K562 (cell line): ENCODE measurements at regions not wholly inside any gene's neighbourhood (a gene's known extent, or its start where the extent isn't known, plus 50 kb on each side); places are given as distances from the start of the nearest gene placed in this dataset.

Source experiments
- ATAC-seq: fragments of 200-7000 bp; cut with Tn5 transposase; 3 replicates; pipeline ENCODE4 v1.9.1; 2020; ENCODE audit warnings: moderate library complexity
- BruUV-seq: library from RNA; stranded (reverse); fragments of 400-500 nt; replicated peaks from 2 replicates; lab custom pipeline; 2021; lab: Mats Ljungman, UMichigan
- CTCF ChIA-PET: fragments of 300-600 bp; formaldehyde crosslinking; extraction: SDS; loops from one replicate; lab custom pipeline; 2021; ENCODE audit warnings: low intra/inter-chr PET ratio; lab: Yijun Ruan, JAX
- POLR2A ChIA-PET: fragments of 300-600, 350-650 bp; sonication (Branson Sonifier 250); formaldehyde crosslinking; extraction: SDS; loops from one replicate; lab custom pipeline; 2021; ENCODE audit warnings: antibody characterized with exemption, inconsistent platforms; lab: Yijun Ruan, JAX
- DNase-seq, 4 experiments: peaks; one replicate each; pipeline versions ENCODE4 v3.0.0 to v3.0.0-alpha.2; 2011 to 2018; ENCODE audit warnings: low spot score in 3 of 4, mixed read lengths in 3 of 4; ENCODE audit errors: extremely low read depth in 1 of 4
- FAIRE-seq: peaks from 2 replicates; lab custom pipeline; 2011; peaks lifted over from hg19 to GRCh38; lab: Jason Lieb, UNC
- H2AFZ ChIP-seq: 2 replicates; pipeline ENCODE4 v1.6.0; 2011; ENCODE audit warnings: low read depth, low read length, control low read depth, inconsistent platforms
- H3K27ac ChIP-seq: fragments of 200-600 bp; 3 replicates; pipeline ENCODE4 v1.8.0; 2011; ENCODE audit warnings: low read depth, mild to moderate bottlenecking, control low read depth, inconsistent platforms, low read length, moderate library complexity, mixed read lengths; ENCODE audit errors: extremely low read depth
- H3K27me3 ChIP-seq, 2 experiments: fragments of 300-600 bp in 1 of 2; 2 replicates in 1 of 2; 3 replicates in 1 of 2; pipeline versions ENCODE4 v1.6.0 to v1.8.0; 2011; ENCODE audit warnings: inconsistent platforms in 2 of 2, low read length in 2 of 2, mild to moderate bottlenecking in 1 of 2, mixed read lengths in 1 of 2, moderate library complexity in 1 of 2; ENCODE audit not compliant: control insufficient read depth in 2 of 2, insufficient read depth in 2 of 2
- H3K36me3 ChIP-seq: fragments of 300-600 bp; 3 replicates; pipeline ENCODE4 v1.8.0; 2011; ENCODE audit warnings: mild to moderate bottlenecking, low read length, inconsistent platforms; ENCODE audit not compliant: control insufficient read depth, insufficient read depth
- H3K4me1 ChIP-seq, 2 experiments: fragments of 200-600 bp in 1 of 2; replicated peaks in 1 of 2; 2 replicates in 1 of 2; 3 replicates in 1 of 2; pipeline versions ENCODE4 v1.5.1 to v1.8.0; 2011; ENCODE audit warnings: inconsistent platforms in 2 of 2, low read length in 2 of 2, mild to moderate bottlenecking in 1 of 2, mixed read lengths in 1 of 2, moderate library complexity in 1 of 2; ENCODE audit not compliant: control insufficient read depth in 2 of 2, insufficient read depth in 2 of 2
- H3K4me2 ChIP-seq: 2 replicates; pipeline ENCODE4 v1.6.1; 2011; ENCODE audit warnings: low read length, control low read depth, inconsistent platforms, mixed read lengths; ENCODE audit not compliant: insufficient read depth
- H3K4me3 ChIP-seq: fragments of 200-600 bp; sonication (generic), shearing (Covaris generic); 2 replicates; pipeline ENCODE4 v1.5.1; 2016; ENCODE audit warnings: control low read depth, inconsistent platforms
- H3K79me2 ChIP-seq: fragments of 200-600 bp; 3 replicates; pipeline ENCODE4 v1.8.0; 2011; ENCODE audit warnings: low read length, inconsistent platforms; ENCODE audit not compliant: control insufficient read depth, insufficient read depth
- H3K9ac ChIP-seq, 2 experiments: 2 replicates each; pipeline versions ENCODE4 v1.6.0 to v1.6.1; 2011; ENCODE audit warnings: low read depth in 2 of 2, low read length in 2 of 2, control low read depth in 1 of 2, inconsistent platforms in 1 of 2, mild to moderate bottlenecking in 1 of 2, mixed read lengths in 1 of 2; ENCODE audit not compliant: insufficient read depth in 1 of 2
- H3K9me1 ChIP-seq: one replicate; pipeline ENCODE4 v1.6.0; 2011; ENCODE audit warnings: inconsistent platforms, mild to moderate bottlenecking, low read length, moderate library complexity; ENCODE audit not compliant: control insufficient read depth, insufficient read depth
- H3K9me3 ChIP-seq: replicated peaks from 2 replicates; pipeline ENCODE4 v1.5.1; 2011; ENCODE audit warnings: low read depth, low read length, inconsistent platforms; ENCODE audit not compliant: control insufficient read depth, insufficient read depth
- H4K20me1 ChIP-seq: replicated peaks from 2 replicates; pipeline ENCODE4 v1.6.1; 2011; ENCODE audit warnings: low read length, inconsistent platforms, mixed read lengths; ENCODE audit not compliant: control insufficient read depth, insufficient read depth
- CBFA2T2 ChIP-seq: fragments of 450-650 bp; conservative IDR thresholded peaks from 2 replicates; pipeline ENCODE4 v1.6.1; 2017; ENCODE audit warnings: mild to moderate bottlenecking
- CBFB ChIP-seq: sonication (generic); formaldehyde crosslinking; IDR thresholded peaks from 2 replicates; pipeline ENCODE4 v1.4.0; 2020; ENCODE audit warnings: mild to moderate bottlenecking, missing genetic modification reagents
- E2F8 ChIP-seq: fragments of 450-650 bp; IDR thresholded peaks from 2 replicates; pipeline ENCODE4 v1.7.1; 2018; ENCODE audit warnings: mild to moderate bottlenecking, low read depth; ENCODE audit not compliant: partially characterized antibody
- MCM3 ChIP-seq: fragments of 450-650 bp; IDR thresholded peaks from 2 replicates; pipeline ENCODE4 v1.6.1; 2016
- NFIC ChIP-seq: fragments of 450-650 bp; IDR thresholded peaks from 2 replicates; pipeline ENCODE4 v1.6.1; 2017; ENCODE audit warnings: mild to moderate bottlenecking, inconsistent platforms
- PTRF ChIP-seq: fragments of 450-650 bp; IDR thresholded peaks from 2 replicates; pipeline ENCODE4 v1.6.1; 2016; ENCODE audit warnings: mild to moderate bottlenecking, missing genetic modification characterization, missing compliant biosample characterization
- SAP30 ChIP-seq: fragments of 200-600 bp; sonication (generic); IDR thresholded peaks from 2 replicates; pipeline ENCODE4 v1.6.1; 2012; ENCODE audit warnings: borderline replicate concordance, low read depth, mild to moderate bottlenecking, moderate library complexity, low read length, control low read depth, inconsistent platforms; ENCODE audit not compliant: insufficient read depth, poor library complexity, severe bottlenecking
- ZNF3 ChIP-seq: fragments of 250-450 bp; sonication (Bioruptor Pico); IDR thresholded peaks from 2 replicates; pipeline ENCODE4 v1.5.0; 2021; ENCODE audit warnings: mild to moderate bottlenecking, moderate library complexity
- ZNF57 ChIP-seq: fragments of 450-650 bp; formaldehyde crosslinking; IDR thresholded peaks from 2 replicates; pipeline ENCODE4 v1.4.0; 2020; ENCODE audit warnings: mild to moderate bottlenecking, moderate library complexity
- WGBS: fragments of 100-300 bp; shearing (Covaris generic); methylation state at CpG from one replicate; pipeline ENCODE4 v1.1.6; 2016; ENCODE audit warnings: low coverage, mixed read lengths; ENCODE audit not compliant: insufficient coverage; ENCODE audit errors: missing lambda C conversion rate; 5-methylcytosine and 5-hydroxymethylcytosine counted together
- in situ Hi-C: fragments of 300-500 bp; cut with MboI; formaldehyde crosslinking; loops from 4 replicates; pipeline ENCODE4 v1.15.0; 2018; ENCODE audit warnings: inconsistent platforms, mixed read lengths
- intact Hi-C: fragments of 100-400 bp; cut with micrococcal nuclease; formaldehyde crosslinking; loops from 2 replicates; pipeline ENCODE4 v1.14.2; 2022
- TF ChIP-seq, protein P1 (sequence below): sonication (generic); formaldehyde crosslinking; IDR thresholded peaks from 2 replicates; pipeline ENCODE4 v1.8.1; 2023; ENCODE audit warnings: mild to moderate bottlenecking, missing genetic modification reagents

DNA sequence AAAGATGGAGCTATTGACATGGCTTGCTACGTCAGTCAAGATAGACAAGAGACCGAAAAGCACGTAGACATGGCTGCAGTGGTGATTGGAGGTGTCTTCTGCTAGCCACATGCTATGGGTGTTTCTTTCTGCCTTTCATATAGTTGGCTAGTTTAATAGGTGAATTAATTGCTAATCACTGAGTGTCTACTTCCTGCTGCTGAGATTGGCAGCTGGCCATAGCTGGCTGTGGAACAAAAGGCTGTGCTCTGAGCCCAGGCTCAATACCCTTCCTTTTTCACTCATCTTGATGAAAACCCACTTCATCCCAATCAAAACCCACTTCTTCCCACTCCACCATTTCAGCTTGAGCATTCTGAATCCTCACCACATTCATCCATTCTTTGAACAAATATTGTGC lies 221.4 kb upstream of the MAF start:
- WGBS = 59% methylated on average over 3 of the region's 3 CpGs
- CTCF ChIA-PET = no interaction called here
- no peak for FAIRE-seq

More for the DNA sequence above, 221.4 kb upstream of the MAF start:
- no TSS peak for BruUV-seq
- POLR2A ChIA-PET = interaction anchor here (0.6 kb wide), 1 partner anchor 24 kb away, joined by 3 read pairs; no protein-coding TSS in a partner anchor
- H3K4me1 ChIP-seq = no peaks in the 10 kb centered on the region
- no peak overlapping the region for H3K9ac ChIP-seq
- intact Hi-C loops (no loop called here), in situ Hi-C loops (no loop called here)
- H3K4me3 ChIP-seq = no peak overlapping the region
- DNase-seq (no peak), ATAC-seq (no peak)
- no peaks in the 10 kb centered on the region for H3K9me3 ChIP-seq
- H3K36me3 ChIP-seq = no peaks in the 10 kb centered on the region
- no peak overlapping the region for H2AFZ ChIP-seq
- H3K9me1 ChIP-seq = no peaks in the 10 kb centered on the region
- no peaks in the 10 kb centered on the region for H4K20me1 ChIP-seq
- no peak for TF ChIP-seq SAP30
- TF ChIP-seq NFIC = no peak
- TF ChIP-seq MCM3 = no peak
- no peak for TF ChIP-seq CBFA2T2
- no peak for TF ChIP-seq PTRF (tag)
- TF ChIP-seq ZNF3 (CRISPR knock-in tag) = no peak
- TF ChIP-seq E2F8 = no peak
- no peak for TF ChIP-seq CBFB (CRISPR knock-in tag)
- TF ChIP-seq ZNF57 (CRISPR knock-in tag) = no peak
- TF ChIP-seq, protein P1, sequence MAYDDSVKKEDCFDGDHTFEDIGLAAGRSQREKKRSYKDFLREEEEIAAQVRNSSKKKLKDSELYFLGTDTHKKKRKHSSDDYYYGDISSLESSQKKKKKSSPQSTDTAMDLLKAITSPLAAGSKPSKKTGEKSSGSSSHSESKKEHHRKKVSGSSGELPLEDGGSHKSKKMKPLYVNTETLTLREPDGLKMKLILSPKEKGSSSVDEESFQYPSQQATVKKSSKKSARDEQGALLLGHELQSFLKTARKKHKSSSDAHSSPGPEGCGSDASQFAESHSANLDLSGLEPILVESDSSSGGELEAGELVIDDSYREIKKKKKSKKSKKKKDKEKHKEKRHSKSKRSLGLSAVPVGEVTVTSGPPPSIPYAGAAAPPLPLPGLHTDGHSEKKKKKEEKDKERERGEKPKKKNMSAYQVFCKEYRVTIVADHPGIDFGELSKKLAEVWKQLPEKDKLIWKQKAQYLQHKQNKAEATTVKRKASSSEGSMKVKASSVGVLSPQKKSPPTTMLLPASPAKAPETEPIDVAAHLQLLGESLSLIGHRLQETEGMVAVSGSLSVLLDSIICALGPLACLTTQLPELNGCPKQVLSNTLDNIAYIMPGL = no peak
- no peak overlapping the region for H3K27ac ChIP-seq
- H3K79me2 ChIP-seq = no peaks in the 10 kb centered on the region
- H3K4me2 ChIP-seq = no peak overlapping the region
- no peaks in the 10 kb centered on the region for H3K27me3 ChIP-seq
